CD4-positive, alpha-beta T cell treated with Interleukin-4 for 4 hours (primary cell): ENCODE measurements at regions not wholly inside any gene's neighbourhood (a gene's known extent, or its start where the extent isn't known, plus 50 kb on each side); places are given as distances from the start of the nearest gene placed in this dataset.
A peak's percentile ranks its signal among the peaks of the same experiment; 100 is the strongest.
"Not testable (repeated sequence)": the region's sequence is repeated elsewhere in the genome, so short reads cannot be mapped to it uniquely, and the experiment has no call there.

ENCODE experiments used
- DNase-seq: peaks from one replicate; pipeline ENCODE4 v3.0.0-alpha.2; 2020

- DNase-seq: no peak
Observed at GRCh38 chr4:163077680-163078079, 89.0 kb downstream of the NAF1 start.

GRCh38 chr4:163072222-163072621 is 94.5 kb downstream of the NAF1 start:
- no peak for DNase-seq

GRCh38 chr4:163071308-163071707 is 95.4 kb downstream of the NAF1 start:
- DNase-seq: no peak

- no peak for DNase-seq
Observed at GRCh38 chr4:163070023-163070422, 96.7 kb downstream of the NAF1 start.

GRCh38 chr4:163063891-163064290 is 102.8 kb downstream of the NAF1 start:
- no peak for DNase-seq

- DNase-seq: peak; percentile 6
Observed at GRCh38 chr4:163048447-163048846, 118.2 kb downstream of the NAF1 start.

GRCh38 chr4:163042306-163042705 is 124.4 kb downstream of the NAF1 start:
- DNase-seq: no peak

GRCh38 chr4:163017135-163017534 is 149.6 kb downstream of the NAF1 start:
- no peak for DNase-seq

- DNase-seq: no peak
Observed at GRCh38 chr4:163012816-163013215, 153.9 kb downstream of the NAF1 start.

GRCh38 chr4:163003979-163004378 is 162.7 kb downstream of the NAF1 start:
- no peak for DNase-seq

GRCh38 chr4:162988530-162988929 is 178.2 kb downstream of the NAF1 start:
- no peak for DNase-seq

- DNase-seq: no peak
Observed at GRCh38 chr4:162985131-162985530, 181.6 kb downstream of the NAF1 start.

GRCh38 chr4:162984621-162985020 is 182.1 kb downstream of the NAF1 start:
- DNase-seq: no peak

GRCh38 chr4:162981823-162982222 is 184.9 kb downstream of the NAF1 start:
- DNase-seq: no peak

GRCh38 chr4:162978398-162978797 is 188.3 kb downstream of the NAF1 start:
- no peak for DNase-seq

GRCh38 chr4:162977788-162978187 is 188.9 kb downstream of the NAF1 start:
- no peak for DNase-seq

- DNase-seq: no peak
Observed at GRCh38 chr4:162972661-162973330, 193.9 kb downstream of the NAF1 start.

- DNase-seq: no peak
Observed at GRCh38 chr4:162969194-162969593, 197.5 kb downstream of the NAF1 start.

- not testable (repeated sequence) for DNase-seq
Observed at GRCh38 chr4:162965978-162966377, 200.7 kb downstream of the NAF1 start.

- DNase-seq: no peak
Observed at GRCh38 chr4:162959046-162959445, 207.6 kb downstream of the NAF1 start.

- no peak for DNase-seq
Observed at GRCh38 chr4:162957521-162958143, 209.1 kb downstream of the NAF1 start.

GRCh38 chr4:162954976-162955375 is 211.7 kb downstream of the NAF1 start:
- no peak for DNase-seq

- DNase-seq: no peak
Observed at GRCh38 chr4:162952232-162952631, 214.5 kb downstream of the NAF1 start.

- no peak for DNase-seq
Observed at GRCh38 chr4:162945713-162946112, 221.0 kb downstream of the NAF1 start.

- DNase-seq: no peak
Observed at GRCh38 chr4:162943263-162943662, 223.4 kb downstream of the NAF1 start.
